C4-2B (cell line): ENCODE measurements at regions not wholly inside any gene's neighbourhood (a gene's known extent, or its start where the extent isn't known, plus 50 kb on each side); places are given as distances from the start of the nearest gene placed in this dataset.
"Not testable (repeated sequence)": the region's sequence is repeated elsewhere in the genome, so short reads cannot be mapped to it uniquely, and the experiment has no call there.

Experiments
- ZFX ChIP-seq: fragments of 450-650 bp; IDR thresholded peaks from 2 replicates; pipeline ENCODE4 v1.6.1; 2017
- TF ChIP-seq, protein P1 (sequence below): fragments of 450-650 bp; conservative IDR thresholded peaks from 2 replicates; pipeline ENCODE4 v1.5.1; 2017; ENCODE audit warnings: mild to moderate bottlenecking

DNA sequence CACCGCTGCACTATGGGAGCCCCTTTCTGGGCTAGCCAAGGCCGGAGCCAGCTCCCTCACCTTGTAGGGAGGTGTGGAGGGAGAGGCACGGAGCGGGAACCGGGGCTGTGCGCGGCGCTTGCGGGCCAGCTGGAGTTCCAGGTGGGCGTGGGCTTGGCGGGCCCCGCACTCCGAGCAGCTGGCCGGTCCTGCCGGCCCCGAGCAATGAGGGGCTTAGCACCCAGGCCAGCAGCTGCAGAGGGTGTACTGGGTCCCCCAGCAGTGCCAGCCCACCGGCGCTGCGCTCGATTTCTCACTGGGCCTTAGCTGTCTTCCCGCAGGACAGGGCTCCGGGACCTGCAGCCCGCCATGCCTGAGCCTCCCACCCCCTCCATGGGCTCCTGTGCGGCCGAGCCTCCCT is 53.3 kb upstream of the NID2 start:
- TF ChIP-seq, protein P1, sequence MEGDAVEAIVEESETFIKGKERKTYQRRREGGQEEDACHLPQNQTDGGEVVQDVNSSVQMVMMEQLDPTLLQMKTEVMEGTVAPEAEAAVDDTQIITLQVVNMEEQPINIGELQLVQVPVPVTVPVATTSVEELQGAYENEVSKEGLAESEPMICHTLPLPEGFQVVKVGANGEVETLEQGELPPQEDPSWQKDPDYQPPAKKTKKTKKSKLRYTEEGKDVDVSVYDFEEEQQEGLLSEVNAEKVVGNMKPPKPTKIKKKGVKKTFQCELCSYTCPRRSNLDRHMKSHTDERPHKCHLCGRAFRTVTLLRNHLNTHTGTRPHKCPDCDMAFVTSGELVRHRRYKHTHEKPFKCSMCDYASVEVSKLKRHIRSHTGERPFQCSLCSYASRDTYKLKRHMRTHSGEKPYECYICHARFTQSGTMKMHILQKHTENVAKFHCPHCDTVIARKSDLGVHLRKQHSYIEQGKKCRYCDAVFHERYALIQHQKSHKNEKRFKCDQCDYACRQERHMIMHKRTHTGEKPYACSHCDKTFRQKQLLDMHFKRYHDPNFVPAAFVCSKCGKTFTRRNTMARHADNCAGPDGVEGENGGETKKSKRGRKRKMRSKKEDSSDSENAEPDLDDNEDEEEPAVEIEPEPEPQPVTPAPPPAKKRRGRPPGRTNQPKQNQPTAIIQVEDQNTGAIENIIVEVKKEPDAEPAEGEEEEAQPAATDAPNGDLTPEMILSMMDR: not testable (repeated sequence)
- not testable (repeated sequence) for TF ChIP-seq ZFX
